Mesodermal cell (in vitro differentiated cells): ENCODE measurements at regions not wholly inside any gene's neighbourhood (a gene's known extent, or its start where the extent isn't known, plus 50 kb on each side); places are given as distances from the start of the nearest gene placed in this dataset.

Source experiments
- H3K27ac ChIP-seq: 2 replicates; pipeline ENCODE4 v1.7.0; 2013; ENCODE audit warnings: mild to moderate bottlenecking, low read depth, low read length, moderate library complexity; ENCODE audit not compliant: severe bottlenecking
- H3K36me3 ChIP-seq: 2 replicates; pipeline ENCODE4 v1.7.1; 2013; ENCODE audit warnings: mild to moderate bottlenecking, low read length, moderate library complexity; ENCODE audit not compliant: control insufficient read depth, insufficient read depth
- H3K4me1 ChIP-seq: one replicate; pipeline ENCODE4 v1.7.1; 2013; ENCODE audit warnings: mild to moderate bottlenecking, low read length; ENCODE audit not compliant: insufficient read depth, control insufficient read depth, poor library complexity, severe bottlenecking
- H3K4me3 ChIP-seq: 2 replicates; pipeline ENCODE4 v1.7.0; 2013; ENCODE audit warnings: low read length, control low read depth, mild to moderate bottlenecking; ENCODE audit not compliant: insufficient read depth, poor library complexity, severe bottlenecking; ENCODE audit errors: extremely low read depth
- H3K9me3 ChIP-seq: 2 replicates; pipeline ENCODE4 v1.7.1; 2013; ENCODE audit warnings: mild to moderate bottlenecking, low read length, moderate library complexity; ENCODE audit not compliant: control insufficient read depth
- WGBS, 2 experiments: methylation state at CpG; one replicate each; pipeline ENCODE4 v1.1.5; 2013; ENCODE audit warnings: missing lambda C conversion rate in 2 of 2; ENCODE audit not compliant: insufficient coverage in 2 of 2; 5-methylcytosine and 5-hydroxymethylcytosine counted together

DNA sequence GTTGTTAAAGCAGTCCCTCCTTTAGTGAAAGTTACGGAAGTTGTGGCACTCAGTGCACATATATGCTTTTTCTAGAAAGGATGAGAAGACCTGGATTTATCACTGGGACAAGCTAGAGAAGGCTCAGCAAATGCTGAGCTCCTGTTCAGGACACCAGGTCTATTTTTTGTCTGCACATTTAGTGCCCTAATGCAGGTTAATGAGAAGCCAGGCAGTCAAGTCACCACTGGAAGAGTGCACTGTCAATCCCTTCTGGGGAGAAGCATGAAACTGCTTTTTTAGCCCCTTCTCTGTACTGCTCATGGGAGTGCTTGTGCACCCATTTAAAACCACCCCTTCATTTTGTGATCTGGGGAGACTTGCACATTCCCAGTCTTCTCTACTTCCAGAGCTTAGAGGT, 624.1 kb upstream of the USP24 start:
- Histone ChIP-seq H3K27ac (no peak overlapping the region), H3K4me3 (no peak overlapping the region), H3K4me1 (no peaks in the 10 kb centered on the region), H3K9me3 (no peaks in the 10 kb centered on the region), H3K36me3 (no peaks in the 10 kb centered on the region)
- 86 to 100% methylated on average over 1 of the region's 1 CpG for WGBS, 2 experiments

DNA sequence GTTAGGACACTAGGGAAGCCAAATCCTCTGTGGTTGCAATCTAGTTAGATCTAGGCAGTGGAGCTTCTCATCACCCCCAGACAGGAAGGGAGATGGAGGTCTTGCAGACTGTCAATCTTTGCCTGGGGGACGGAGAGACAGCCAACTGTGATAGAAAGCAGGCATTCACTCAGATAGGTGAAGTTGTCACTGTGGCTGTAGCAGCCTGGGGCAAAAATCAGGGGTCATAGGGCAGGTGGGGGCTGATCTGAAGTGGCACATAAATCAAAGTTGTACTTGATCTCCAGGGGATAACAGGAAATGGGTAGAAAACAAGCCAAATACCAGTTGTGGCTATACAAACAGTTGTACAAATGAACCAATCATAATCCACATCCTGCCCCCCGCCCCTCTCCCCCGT, 620.9 kb upstream of the USP24 start:
- Histone ChIP-seq H3K36me3 (no peaks in the 10 kb centered on the region), H3K4me3 (no peak overlapping the region), H3K9me3 (no peaks in the 10 kb centered on the region), H3K27ac (no peak overlapping the region), H3K4me1 (no peaks in the 10 kb centered on the region)
- WGBS, 2 experiments = 67 to 88% methylated on average over 1 to 3 of the region's 3 CpGs

DNA sequence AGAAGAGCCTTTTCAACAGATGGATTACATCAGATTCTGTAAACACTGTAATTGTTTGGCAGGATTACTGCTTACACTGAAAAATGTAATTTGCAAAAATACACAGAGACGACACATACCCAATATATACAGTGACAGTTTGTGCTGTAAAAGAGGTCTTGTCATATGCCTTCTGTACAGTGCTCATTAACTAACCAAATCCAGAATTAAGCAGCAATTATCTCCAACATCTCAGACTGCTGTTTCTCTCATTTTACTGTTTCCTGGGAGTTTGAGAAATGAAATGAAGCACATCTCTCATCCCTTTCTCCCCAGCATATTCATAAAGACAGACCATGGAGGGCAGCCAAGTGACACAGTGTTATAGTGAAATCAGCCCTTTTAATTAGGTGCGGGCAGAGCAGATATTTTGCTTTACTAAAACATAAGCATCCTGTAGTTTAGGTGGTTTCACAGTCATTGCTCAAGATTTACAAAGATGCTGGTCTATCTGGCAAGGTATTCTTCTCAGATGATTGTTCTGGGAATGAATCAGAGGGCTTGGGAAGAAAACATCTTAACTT, 618.4 kb upstream of the USP24 start:
- Histone ChIP-seq H3K4me1 (no peaks in the 10 kb centered on the region), H3K36me3 (no peaks in the 10 kb centered on the region), H3K4me3 (no peak overlapping the region), H3K9me3 (no peaks in the 10 kb centered on the region), H3K27ac (no peak overlapping the region)
- WGBS, 2 experiments = 83% methylated on average over 1 of the region's 2 CpGs; no CpG with 5 or more reads in 1 of the 2 experiments

DNA sequence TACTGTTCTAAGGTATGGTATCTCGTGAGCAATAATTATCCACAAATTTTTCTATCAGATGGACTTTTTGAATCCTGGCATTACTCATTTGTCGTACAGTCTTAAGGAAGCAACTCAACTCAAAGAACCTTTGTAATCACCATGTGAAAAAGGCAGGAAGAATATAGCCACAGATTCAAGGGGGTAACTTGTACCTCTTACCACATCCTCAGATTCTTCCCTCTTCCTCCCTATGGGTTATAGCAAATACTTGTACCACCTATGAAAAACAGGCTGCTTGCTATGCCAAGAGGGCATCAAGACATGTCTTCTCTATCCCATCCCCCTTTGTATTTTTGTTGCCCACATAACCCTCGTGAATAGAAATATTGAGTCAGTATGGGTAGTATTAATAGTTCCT, 616.6 kb upstream of the USP24 start:
- Histone ChIP-seq H3K4me1 (peaks cover 5% of the 10 kb centered on the region), H3K27ac (no peak overlapping the region), H3K9me3 (no peaks in the 10 kb centered on the region), H3K36me3 (no peaks in the 10 kb centered on the region), H3K4me3 (no peak overlapping the region)
- WGBS, 2 experiments = 100% methylated on average over 1 of the region's 3 CpGs

DNA sequence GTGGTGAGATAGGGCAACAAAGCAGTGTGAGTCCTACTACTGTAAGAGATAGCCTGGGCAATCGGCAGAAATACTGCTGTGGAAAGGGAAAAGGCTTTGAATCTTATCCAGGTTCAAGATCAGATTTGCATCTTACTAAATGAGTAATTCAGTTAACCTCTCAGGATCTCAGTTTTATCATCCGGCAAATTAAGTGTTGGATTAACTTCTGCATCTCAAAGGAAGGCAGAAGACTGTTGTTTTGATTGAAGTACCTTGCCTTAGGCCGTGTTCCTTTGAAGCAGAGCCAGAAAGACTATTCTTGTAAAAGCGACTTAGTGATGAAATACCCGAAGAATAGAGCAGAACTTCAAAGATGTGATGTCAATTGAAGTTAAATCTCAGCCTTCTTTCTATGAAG, 612.9 kb upstream of the USP24 start:
- H3K36me3 ChIP-seq = no peaks in the 10 kb centered on the region
- peaks cover 11% of the 10 kb centered on the region for H3K4me1 ChIP-seq
- 82 to 94% methylated on average over 4 to 5 of the region's 5 CpGs for WGBS, 2 experiments
- no peak overlapping the region for H3K4me3 ChIP-seq
- no peak overlapping the region for H3K27ac ChIP-seq
- H3K9me3 ChIP-seq = no peaks in the 10 kb centered on the region

DNA sequence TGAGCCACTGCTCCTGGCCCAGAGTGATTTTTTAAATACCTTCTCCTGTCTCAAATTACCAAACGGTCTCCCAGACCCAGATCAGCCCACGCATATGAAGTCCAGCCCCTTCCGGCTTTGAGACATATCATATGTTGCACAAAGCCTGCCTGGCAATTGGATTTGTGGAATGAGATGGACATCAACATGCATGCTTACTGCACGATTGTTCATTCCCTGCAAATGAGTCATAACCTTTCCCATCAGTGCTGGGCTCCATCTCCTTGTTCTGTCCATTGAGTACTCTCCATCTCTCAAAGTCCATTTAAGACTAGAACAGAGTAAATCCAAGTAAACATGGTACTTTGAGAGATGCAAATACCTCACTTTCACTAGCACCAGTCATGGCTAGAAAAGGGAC, 612.2 kb upstream of the USP24 start:
- H3K4me3 ChIP-seq = no peak overlapping the region
- no peaks in the 10 kb centered on the region for H3K9me3 ChIP-seq
- H3K4me1 ChIP-seq = peaks cover 14% of the 10 kb centered on the region
- no peaks in the 10 kb centered on the region for H3K36me3 ChIP-seq
- 90 to 100% methylated on average over 2 to 4 of the region's 4 CpGs for WGBS, 2 experiments
- no peak overlapping the region for H3K27ac ChIP-seq

DNA sequence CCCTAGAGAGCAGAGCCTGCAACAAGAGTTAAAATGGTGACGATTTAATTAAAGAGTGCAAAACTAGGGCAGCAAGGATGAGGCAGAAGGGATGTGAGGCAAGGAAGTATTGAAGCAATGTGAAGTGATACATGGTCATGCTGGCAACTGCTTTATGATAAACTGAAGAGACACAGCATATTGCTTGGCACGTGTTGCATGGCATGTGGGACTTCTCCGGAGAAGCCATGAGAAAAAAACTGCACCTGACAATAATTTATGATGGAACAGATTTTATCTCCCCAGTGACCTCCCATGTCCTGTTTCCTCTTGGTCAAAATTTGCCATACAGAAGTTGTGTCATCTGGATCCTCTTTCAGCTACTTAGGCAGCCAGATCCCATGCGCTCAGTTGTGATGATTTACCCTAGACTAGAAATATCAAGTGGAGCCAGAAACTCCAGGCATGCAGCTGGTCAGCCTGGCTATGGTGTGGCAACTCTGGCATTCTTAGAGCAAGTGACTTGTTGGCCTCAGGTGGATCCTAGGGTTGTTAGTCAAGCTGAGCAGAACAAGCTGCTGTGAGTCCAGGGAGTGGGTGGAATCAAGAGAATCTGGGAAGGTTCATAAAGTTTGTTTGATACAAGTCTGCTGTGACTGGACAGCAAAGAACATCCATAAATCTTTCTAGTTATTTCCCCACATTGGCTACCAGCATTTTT, 611.4 kb upstream of the USP24 start:
- Histone ChIP-seq H3K36me3 (no peaks in the 10 kb centered on the region), H3K4me1 (peaks cover 14% of the 10 kb centered on the region), H3K27ac (no peak overlapping the region), H3K9me3 (no peaks in the 10 kb centered on the region), H3K4me3 (no peak overlapping the region)
- 86 to 90% methylated on average over 3 of the region's 4 CpGs for WGBS, 2 experiments

DNA sequence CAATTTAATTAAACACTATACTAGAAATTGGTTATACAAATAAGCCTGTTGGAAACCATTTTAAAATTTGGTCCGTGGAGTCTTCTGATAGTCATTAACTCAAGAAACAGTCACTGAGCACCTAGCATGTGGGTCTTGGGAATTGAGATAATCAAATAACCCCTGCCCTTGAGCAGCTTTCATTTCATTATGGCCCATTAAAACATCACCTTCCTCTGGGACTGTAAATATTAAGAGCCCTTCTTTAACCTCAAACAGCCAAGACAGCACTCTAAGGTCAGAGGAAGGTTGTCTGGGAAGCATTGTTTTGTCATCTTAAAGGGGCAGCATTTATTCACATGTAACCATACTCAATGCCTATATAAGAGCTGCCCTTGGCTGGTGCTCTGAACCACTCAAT, 610.3 kb upstream of the USP24 start:
- Histone ChIP-seq H3K36me3 (no peaks in the 10 kb centered on the region), H3K9me3 (no peaks in the 10 kb centered on the region), H3K4me1 (peaks cover 14% of the 10 kb centered on the region), H3K4me3 (no peak overlapping the region), H3K27ac (no peak overlapping the region)
- WGBS, 2 experiments = 100% methylated on average over 1 of the region's 1 CpG; no CpG with 5 or more reads in 1 of the 2 experiments

DNA sequence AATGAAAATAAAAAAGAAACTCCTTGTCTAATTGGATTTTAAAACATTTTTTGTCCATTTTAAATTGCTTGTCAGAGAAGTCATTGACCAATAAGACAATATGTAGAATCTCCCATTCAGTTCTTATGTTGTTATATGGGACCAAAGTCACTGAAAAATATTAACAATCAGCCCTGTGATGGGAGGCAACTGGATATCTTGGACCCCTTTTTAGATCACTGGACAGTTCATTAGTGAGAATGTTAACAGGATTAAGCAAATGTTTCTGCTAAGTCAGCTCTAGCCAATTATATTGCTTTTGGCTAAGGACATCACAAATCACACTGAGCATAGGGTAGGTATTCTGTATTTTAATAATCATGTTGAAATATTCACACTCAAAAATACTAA, 609.1 kb upstream of the USP24 start:
- Histone ChIP-seq H3K36me3 (no peaks in the 10 kb centered on the region), H3K4me1 (peaks cover 14% of the 10 kb centered on the region), H3K27ac (no peak overlapping the region), H3K4me3 (no peak overlapping the region), H3K9me3 (no peaks in the 10 kb centered on the region)

DNA sequence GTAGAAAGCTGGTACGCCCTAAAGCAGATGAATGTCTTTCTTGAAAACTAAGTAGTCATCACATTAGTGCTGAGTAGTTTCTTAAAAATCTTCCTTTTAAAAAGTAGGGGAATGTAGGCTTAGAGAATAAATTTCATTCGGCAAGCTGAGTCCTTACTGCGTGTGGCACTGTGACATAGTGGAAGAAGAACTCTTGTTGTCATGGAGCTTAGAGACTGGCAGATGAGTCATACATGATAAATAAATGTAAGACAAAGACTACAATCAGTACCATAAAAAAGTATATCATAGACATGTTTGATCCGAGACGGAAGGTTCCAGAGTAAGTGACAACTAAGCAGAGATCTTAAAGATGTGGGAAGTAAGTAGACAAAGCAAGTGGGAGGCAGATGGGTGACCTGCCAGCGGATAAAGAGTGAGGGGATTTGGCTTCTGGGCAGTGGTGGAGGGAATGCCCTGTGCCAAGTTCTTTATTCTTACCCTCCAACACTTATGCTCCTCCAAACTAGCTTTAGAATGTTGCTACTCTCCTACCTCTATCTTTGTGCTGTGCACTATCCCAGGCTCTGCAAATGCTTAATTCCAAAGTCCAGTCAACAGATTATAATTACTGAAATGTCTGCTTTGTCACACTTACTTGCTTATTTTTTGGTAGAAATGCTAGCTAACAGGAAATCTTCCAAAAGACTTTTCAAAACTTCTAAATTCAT, 608.5 kb upstream of the USP24 start:
- 81 to 87% methylated on average over 3 to 4 of the region's 6 CpGs for WGBS, 2 experiments
- Histone ChIP-seq H3K4me1 (peaks cover 14% of the 10 kb centered on the region), H3K27ac (no peak overlapping the region), H3K4me3 (no peak overlapping the region), H3K9me3 (no peaks in the 10 kb centered on the region), H3K36me3 (no peaks in the 10 kb centered on the region)

DNA sequence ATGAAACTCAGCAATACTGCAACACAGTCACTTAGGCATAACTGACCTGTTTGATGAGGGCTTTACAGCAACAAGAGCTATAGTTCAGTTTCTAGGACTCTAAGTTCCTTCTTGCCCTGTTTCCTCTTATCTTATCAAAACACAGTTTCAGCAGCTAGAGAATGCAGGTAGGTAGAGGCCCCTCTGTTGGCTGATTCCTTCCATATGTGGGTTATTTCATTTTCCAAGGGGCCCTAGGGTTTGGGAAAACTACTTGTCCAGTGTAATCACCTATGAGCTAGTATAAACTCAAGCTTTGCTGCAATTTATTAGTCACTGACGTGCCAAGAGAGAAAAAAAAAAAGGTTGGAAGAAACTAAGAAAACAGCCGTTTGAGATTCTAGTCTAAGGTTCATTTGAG, 607.7 kb upstream of the USP24 start:
- no peaks in the 10 kb centered on the region for H3K9me3 ChIP-seq
- peaks cover 9% of the 10 kb centered on the region for H3K4me1 ChIP-seq
- WGBS, 2 experiments = 60 to 100% methylated on average over 1 of the region's 2 CpGs
- no peaks in the 10 kb centered on the region for H3K36me3 ChIP-seq
- no peak overlapping the region for H3K4me3 ChIP-seq
- H3K27ac ChIP-seq = no peak overlapping the region
